ENCODE measurements at regions not wholly inside any gene's neighbourhood (a gene's known extent, or its start where the extent isn't known, plus 50 kb on each side); places are given as distances from the start of the nearest gene placed in this dataset.

DNA sequence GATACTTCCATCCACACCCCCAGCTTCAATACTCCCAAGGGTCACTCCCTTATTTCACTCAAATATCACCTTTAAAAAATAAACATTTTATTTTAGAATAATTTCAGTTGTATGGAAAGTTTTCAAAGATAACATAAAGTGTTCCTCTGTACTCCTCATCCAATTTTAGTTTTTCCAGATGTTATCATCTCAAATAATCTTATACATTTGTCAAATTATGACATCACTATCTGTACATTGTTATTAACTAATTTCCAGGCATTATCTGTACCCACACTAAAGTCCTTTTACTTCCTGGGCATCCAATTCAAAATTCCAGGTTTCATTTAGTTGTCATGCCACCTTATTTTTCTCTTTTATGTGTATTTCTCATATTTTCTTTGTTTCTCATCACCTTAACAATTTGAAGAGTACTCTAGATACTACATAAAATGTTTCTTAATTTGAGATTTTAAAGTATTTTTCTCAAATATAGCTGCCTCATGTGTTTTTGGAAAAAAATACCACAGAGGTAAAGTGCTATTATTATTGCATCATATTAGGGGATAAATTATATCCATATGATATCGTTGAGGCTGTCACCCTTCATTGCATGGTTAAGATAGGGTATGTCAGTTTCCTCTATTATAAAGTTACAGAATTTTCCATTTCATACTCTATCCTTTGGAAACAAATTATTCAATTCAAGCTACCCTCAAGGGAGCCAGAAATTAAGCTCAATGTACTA, 571.0 kb downstream of the SLC6A15 start:
- DNase-seq (ENCODE audit: low spot score in 2 of 2), result no peak
- Histone ChIP-seq H3K27me3 (no peaks in the 10 kb centered on the region), H3K9me3 (no peaks in the 10 kb centered on the region), H3K27ac (no peak overlapping the region), H3K36me3 (no peaks in the 10 kb centered on the region), H3K4me1 (no peaks in the 10 kb centered on the region), H3K4me3 (no peak overlapping the region)
- TF ChIP-seq POLR2A (IDR thresholded peaks at IDR 0.05), result no peak
- TF ChIP-seq, protein P1, sequence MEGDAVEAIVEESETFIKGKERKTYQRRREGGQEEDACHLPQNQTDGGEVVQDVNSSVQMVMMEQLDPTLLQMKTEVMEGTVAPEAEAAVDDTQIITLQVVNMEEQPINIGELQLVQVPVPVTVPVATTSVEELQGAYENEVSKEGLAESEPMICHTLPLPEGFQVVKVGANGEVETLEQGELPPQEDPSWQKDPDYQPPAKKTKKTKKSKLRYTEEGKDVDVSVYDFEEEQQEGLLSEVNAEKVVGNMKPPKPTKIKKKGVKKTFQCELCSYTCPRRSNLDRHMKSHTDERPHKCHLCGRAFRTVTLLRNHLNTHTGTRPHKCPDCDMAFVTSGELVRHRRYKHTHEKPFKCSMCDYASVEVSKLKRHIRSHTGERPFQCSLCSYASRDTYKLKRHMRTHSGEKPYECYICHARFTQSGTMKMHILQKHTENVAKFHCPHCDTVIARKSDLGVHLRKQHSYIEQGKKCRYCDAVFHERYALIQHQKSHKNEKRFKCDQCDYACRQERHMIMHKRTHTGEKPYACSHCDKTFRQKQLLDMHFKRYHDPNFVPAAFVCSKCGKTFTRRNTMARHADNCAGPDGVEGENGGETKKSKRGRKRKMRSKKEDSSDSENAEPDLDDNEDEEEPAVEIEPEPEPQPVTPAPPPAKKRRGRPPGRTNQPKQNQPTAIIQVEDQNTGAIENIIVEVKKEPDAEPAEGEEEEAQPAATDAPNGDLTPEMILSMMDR (IDR thresholded peaks at IDR 0.05), result no peak
- no peak for TF ChIP-seq POLR2AphosphoS5 (IDR thresholded peaks at IDR 0.05)
- TF ChIP-seq EP300 (IDR thresholded peaks at IDR 0.05), result no peak
- WGBS, result 79% methylated on average over 1 of the region's 1 CpG

DNA sequence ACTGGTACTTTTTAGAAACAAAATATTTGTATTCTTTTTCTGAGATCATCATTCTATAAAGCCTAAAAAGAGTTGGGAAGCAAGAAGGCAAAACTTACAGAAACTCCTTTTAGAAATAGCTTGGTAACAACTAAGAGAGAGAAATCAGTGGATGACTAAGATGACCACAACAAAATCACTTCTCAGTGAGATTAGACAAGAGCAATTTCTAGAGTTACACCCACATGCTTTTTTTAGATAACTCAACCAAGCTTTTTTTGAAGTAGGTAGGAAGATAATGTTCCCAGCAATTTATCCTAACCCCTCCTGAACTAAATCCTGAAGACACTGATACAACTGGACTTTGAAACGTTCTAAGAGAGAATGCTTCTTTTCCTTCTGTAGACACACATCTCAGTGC, 576.4 kb downstream of the SLC6A15 start:
- DNase-seq (ENCODE audit: low spot score in 2 of 2), result no peak
- WGBS, result 67% methylated on average over 1 of the region's 1 CpG
- Histone ChIP-seq H3K4me3 (no peak overlapping the region), H3K27me3 (no peaks in the 10 kb centered on the region), H3K27ac (no peak overlapping the region), H3K9me3 (no peaks in the 10 kb centered on the region), H3K36me3 (no peaks in the 10 kb centered on the region), H3K4me1 (no peaks in the 10 kb centered on the region)
- TF ChIP-seq POLR2A (IDR thresholded peaks at IDR 0.05), result no peak
- TF ChIP-seq, protein P1 (IDR thresholded peaks at IDR 0.05), result no peak

DNA sequence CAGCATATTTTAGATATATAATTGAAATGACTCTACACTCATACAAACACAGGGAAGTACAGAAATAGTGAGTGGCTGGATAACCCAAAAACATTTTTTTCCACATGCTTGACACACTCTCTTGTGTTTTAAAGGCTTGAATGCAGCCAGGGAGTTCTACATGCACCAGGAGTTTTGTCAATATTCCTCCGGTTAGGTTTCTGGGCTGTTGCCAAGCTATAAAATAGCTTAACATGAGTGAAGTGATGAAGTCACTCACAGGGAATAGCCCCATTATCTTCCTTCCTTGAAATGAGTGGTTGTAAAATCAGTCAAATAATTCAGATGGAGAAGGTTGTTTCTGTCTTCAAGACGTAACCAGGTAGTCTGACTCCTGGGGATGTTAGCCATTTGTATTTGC, 582.7 kb downstream of the SLC6A15 start:
- DNase-seq (ENCODE audit: low spot score in 2 of 2), result no peak
- WGBS, result 47% methylated on average over 2 of the region's 2 CpGs
- Histone ChIP-seq H3K9me3 (no peaks in the 10 kb centered on the region), H3K27me3 (no peaks in the 10 kb centered on the region), H3K4me3 (no peak overlapping the region), H3K27ac (no peak overlapping the region), H3K4me1 (no peaks in the 10 kb centered on the region), H3K36me3 (no peaks in the 10 kb centered on the region)
- TF ChIP-seq EP300 (IDR thresholded peaks at IDR 0.05) (no peak), POLR2A (IDR thresholded peaks at IDR 0.05) (no peak), POLR2AphosphoS5 (IDR thresholded peaks at IDR 0.05) (no peak)
- TF ChIP-seq, protein P1 (IDR thresholded peaks at IDR 0.05), result no peak

DNA sequence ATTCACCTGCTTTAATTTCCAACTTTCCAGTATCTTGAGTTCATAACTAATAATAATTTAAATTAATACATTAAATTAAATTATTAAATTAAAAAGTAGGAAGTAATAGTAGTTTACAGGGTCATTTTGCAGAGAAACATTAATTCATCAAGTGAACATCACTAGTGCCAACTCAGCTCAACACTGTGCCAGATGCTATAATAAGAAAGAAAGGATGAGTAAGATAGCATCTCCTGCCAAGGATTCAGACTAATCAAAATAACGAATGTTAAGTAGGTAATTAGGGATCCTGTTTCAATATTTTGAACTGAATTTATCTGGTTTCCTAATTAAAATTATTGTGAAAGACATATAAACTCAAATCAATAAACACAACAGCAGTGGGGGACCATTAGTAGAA, 596.7 kb downstream of the SLC6A15 start:
- no peak for DNase-seq (ENCODE audit: low spot score in 2 of 2)
- H3K36me3 ChIP-seq, result no peaks in the 10 kb centered on the region
- no peak overlapping the region for H3K4me3 ChIP-seq
- no peak overlapping the region for H3K27ac ChIP-seq
- H3K9me3 ChIP-seq, result no peaks in the 10 kb centered on the region
- H3K4me1 ChIP-seq, result no peaks in the 10 kb centered on the region
- H3K27me3 ChIP-seq, result no peaks in the 10 kb centered on the region
- WGBS, result 39% methylated on average over 1 of the region's 1 CpG
- no peak for TF ChIP-seq POLR2A (IDR thresholded peaks at IDR 0.05)
- TF ChIP-seq, protein P1 (IDR thresholded peaks at IDR 0.05), result no peak
- no peak for TF ChIP-seq POLR2AphosphoS5 (IDR thresholded peaks at IDR 0.05)
- no peak for TF ChIP-seq EP300 (IDR thresholded peaks at IDR 0.05)

DNA sequence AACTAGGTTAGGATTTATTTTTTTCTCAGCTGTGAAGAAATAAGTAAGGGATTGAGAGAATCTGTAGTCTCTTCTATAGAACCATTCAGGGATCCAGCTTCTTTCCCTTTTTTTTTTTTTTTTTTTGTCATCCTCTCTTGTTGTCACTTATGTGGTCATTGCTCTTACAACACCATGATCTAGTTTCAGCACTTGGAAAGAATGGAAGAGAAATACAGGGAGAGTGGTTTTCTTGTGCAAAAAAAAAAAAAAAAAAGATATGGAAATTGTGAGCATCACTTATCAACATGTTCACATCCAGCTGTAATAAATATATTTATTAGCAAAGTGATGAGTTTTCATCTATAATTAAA, 599.3 kb downstream of the SLC6A15 start:
- no peak overlapping the region for H3K27ac ChIP-seq
- no peak for DNase-seq (ENCODE audit: low spot score in 2 of 2)
- no peaks in the 10 kb centered on the region for H3K36me3 ChIP-seq
- TF ChIP-seq POLR2A (IDR thresholded peaks at IDR 0.05), result no peak
- TF ChIP-seq, protein P1 (IDR thresholded peaks at IDR 0.05), result no peak
- no peak for TF ChIP-seq POLR2AphosphoS5 (IDR thresholded peaks at IDR 0.05)
- TF ChIP-seq EP300 (IDR thresholded peaks at IDR 0.05), result no peak
- no peak overlapping the region for H3K4me3 ChIP-seq
- no peaks in the 10 kb centered on the region for H3K4me1 ChIP-seq
- H3K9me3 ChIP-seq, result no peaks in the 10 kb centered on the region
- no peaks in the 10 kb centered on the region for H3K27me3 ChIP-seq
